GM03348 (cell line): ENCODE measurements at regions not wholly inside any gene's neighbourhood (a gene's known extent, or its start where the extent isn't known, plus 50 kb on each side); places are given as distances from the start of the nearest gene placed in this dataset.
"Not testable (repeated sequence)": the region's sequence is repeated elsewhere in the genome, so short reads cannot be mapped to it uniquely, and the experiment has no call there.

Source experiments
- DNase-seq: peaks from one replicate; pipeline ENCODE4 v3.0.0; 2012; ENCODE audit warnings: low spot score

DNA sequence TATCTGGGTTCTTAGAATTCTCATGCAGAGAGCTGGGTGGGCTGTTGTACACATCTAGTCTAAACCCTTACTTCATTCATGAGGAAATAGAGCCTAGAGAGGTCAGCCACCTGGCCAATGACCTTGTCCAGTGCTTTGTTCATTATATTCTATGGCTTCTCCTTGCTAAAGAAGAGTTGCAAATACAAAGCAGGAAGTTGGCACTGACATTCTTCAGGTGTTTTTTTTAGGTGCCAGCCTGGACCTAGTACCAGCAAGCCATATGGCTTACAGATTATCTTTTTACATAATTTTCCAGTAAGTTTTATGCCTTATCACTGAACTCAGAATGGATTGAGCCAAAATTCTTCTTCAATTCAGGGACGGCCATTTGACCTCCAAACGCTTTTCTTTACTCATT, 54.7 kb upstream of the PGM2 start:
- DNase-seq: no peak

- DNase-seq: peak; percentile 59
Measured at GRCh38 chr4:37770016-37770415, 56.5 kb upstream of the PGM2 start.

GRCh38 chr4:37769391-37769989, 57.0 kb upstream of the PGM2 start:
- DNase-seq: no peak

DNA sequence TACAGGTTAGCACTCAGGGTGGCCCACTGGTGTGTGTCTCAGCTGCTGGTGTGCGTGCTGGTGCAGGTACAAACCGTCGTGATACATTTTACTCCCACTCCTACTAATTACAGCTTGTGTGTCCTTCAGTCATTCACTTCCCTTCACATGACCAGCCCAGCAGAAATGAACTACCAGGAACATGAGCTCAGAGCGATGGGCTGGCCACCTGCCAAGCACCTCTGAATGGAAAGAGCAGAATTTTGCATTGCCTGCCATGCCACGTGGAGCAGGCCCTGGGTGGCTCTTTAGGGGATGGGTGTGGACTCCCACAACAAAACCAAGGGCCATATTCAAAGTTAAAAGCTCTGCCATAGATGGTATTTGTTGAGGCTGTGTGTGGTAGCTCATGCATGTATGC, 58.9 kb upstream of the PGM2 start:
- DNase-seq: peak; percentile 12

- DNase-seq: no peak
Measured at GRCh38 chr4:37767019-37767418, 59.5 kb upstream of the PGM2 start.

- DNase-seq: no peak
Measured at GRCh38 chr4:37765741-37766140, 60.7 kb upstream of the PGM2 start.

DNA sequence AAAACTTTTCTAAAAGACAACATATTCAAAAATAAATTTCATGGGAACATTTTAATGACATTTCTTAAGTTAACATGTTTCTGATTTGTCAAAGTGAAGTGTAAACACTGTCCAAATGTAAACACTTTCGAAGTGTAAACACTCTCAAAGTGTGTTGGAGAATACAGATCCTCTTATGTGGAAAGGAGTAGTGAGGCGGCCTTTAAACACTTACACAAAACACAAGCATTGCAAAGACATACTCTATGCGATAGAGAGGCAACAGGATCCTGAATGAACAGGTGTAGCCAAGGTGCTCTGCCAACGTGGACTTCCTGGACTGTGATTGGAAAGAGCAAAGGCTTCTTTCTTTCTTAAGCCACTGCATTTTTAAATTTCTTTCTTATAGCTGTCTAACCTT, 62.7 kb upstream of the PGM2 start:
- no peak for DNase-seq

- no peak for DNase-seq
Measured at GRCh38 chr4:37762991-37763368, 63.5 kb upstream of the PGM2 start.

DNA sequence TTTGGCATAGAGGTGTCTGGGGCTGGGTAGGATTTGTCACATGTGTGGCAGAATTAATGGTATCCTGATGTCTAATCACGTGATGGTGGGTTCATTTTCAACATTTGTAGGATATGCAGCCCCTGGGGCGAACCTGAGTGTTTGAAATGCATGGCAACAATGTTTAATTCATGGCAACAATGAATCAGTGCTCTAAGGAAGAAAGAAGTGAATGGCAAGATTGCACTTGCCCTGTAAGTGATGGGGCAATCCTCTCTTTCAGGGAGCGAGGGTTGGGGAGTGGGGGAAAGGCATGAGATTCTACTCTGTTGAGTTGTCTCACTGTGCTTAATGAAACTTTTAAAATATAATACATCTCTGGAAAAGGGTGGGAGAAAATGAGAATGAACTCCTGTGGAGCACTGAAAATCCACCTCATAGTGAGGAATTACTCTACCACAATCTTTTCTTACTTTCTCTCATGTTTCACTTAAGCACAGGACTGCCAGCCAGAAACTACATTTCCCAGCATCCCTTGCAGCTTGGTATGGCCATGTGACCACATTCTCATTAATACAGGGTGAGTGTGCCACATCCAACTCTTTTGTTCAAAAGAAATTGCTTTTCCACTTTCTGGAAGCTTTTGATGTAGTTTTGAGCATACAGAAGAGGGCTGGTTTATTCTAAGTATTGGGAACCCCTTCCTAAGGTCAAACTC, 64.0 kb upstream of the PGM2 start:
- no peak for DNase-seq

DNA sequence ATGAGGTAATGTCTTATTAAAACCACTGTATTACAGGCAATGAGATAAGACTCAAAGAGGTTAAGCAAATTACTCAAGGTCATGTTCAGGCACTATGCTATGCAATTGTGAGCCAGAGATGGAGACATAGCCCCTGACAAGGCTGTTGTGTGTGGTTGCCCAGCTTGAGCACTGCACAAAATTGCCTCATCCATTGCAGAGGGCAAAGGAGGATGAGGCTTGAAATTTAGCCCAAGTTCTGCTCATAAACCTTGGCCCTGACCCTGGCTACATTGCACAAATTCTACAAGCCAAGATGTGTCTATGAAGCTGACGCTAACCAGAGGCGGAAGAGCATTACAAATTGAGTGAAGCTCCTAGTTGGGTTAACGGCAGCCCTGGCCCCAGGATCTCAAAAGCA, 65.6 kb upstream of the PGM2 start:
- DNase-seq: no peak

GRCh38 chr4:37759833-37760232, 66.7 kb upstream of the PGM2 start:
- DNase-seq: no peak

GRCh38 chr4:37758226-37758625, 68.3 kb upstream of the PGM2 start:
- DNase-seq: peak; percentile 74

- no peak for DNase-seq
Measured at GRCh38 chr4:37757761-37758160, 68.7 kb upstream of the PGM2 start.

GRCh38 chr4:37757121-37757520, 69.4 kb upstream of the PGM2 start:
- DNase-seq: no peak

DNA sequence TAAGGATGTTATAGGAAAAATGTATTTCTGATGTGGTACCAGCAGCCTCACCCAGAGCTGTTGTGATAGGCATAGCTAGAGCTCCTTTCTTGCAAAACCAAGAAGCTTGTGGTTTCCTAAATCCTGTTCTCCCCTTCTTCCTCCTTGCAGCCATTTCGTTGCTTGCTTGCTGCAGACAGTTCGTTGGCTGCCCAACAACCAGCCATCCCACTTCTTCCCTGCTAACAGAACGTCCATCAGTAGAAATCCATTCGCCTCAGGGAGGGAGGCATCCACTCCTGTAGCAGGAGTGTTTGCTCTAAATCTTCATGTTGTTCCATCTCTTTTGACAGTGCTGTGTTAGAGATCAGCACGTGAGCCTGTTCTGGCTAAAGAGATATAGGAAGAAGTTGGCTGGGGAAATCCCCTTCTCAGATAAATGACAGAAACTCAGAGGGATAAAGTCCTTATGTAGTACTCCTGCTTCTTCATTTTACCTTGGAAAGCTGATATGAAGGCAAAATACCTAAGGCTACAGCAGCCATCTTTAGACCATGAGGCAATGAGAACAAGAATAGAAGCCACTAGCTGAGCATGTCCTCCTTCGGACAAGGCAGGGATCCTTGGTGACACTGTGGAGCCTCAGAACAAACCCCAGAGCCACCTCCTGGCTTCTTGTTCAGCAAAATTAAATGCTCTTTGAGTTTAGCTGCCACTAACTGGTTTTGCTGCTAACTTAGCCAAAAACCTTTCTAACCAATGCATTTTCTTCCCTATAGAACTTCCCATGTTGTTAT, 68.4 kb upstream of the RELL1 start:
- DNase-seq: no peak

DNA sequence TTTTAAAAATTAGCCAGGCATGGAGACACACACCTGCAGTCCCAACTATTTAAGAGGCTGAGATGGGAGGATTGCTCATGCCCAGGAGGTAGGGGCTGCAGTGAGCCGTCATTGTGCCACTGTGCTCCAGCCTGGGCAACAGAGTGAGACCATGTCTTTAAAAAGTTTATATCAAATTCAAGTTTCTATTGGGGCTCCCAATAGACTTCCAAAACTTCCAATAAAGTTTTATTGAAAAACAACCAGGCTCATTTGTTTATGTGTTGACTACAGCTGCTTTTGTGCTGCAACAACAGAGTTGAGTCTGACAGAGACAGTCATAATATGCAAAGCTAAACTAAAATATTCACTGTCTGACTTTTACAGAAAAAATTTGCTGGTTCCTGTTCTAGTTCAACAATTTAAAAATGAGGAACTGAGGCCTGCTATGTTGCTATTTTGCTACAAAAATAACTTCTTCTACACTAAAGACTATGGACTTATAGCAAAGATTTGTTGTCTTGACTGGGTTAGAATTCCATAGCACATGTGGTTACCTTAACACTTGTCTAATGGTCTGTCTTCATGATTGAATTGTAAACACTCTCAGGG, 63.3 kb upstream of the RELL1 start:
- DNase-seq: no peak

GRCh38 chr4:37748485-37748884, 62.3 kb upstream of the RELL1 start:
- DNase-seq: no peak

DNA sequence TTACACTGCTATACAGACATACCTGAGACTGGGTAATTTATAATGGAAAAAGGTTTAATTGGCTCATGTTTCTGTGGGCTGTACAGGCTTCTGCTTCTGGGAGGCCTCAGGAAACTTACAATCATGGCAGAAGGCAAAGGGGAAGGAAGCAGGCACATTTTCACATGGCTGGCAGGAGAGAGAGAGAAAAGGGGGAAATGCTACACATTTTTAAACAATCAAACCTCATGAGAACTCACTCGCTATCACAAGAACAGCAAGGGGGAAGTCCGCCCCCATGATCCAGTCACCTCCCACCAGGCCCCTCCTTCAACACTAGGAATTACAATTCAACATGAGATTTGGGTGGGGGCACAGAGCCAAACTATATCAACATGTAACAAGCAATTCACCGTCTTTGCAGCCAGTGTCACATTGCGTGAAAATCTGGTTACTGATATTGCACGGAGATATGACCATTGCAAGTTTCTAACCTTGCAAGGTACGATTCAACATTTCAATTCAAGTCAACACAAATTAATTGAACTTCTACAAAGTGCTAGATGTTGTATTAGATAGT, 61.7 kb upstream of the RELL1 start:
- DNase-seq: no peak

DNA sequence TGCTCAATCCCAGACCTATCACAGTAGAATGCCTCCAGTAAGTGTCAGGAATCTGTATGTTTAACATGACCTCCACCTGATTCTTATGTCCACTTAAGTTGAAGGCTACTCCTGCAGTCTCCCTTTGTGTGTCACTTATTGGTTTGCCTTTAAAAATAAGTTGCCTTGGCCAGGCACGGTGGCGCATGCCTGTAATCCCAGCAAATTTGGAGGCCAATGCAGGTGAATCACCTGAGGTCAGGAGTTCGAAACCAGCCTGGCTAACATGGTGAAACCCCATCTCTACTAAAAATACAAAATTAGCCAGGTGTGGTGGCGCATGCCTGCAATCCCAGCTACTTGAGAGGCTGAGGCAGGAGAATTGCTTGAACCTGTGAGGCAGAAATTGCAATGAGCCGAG, 60.7 kb upstream of the RELL1 start:
- DNase-seq: not testable (repeated sequence)

DNA sequence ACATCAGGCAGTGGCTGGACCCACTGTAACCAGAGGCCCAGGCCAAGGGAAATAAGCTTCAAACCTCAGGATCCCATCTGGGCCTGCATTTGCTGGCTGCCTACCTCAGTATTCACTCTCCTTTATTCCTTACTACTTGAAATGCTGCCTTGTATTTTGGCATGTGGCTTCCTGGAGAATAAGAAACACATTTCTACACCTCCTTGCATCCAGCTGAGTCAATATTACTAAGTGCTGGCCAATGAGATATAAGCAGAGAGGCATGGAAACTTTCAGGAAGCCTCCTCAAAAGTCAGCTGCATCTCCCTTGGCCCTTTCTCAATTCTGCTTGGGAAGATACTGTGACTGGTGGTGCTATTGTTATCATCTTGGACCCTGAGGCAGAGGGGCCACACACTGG, 59.8 kb upstream of the RELL1 start:
- DNase-seq: peak; percentile 35

- no peak for DNase-seq
Measured at GRCh38 chr4:37742149-37742548, 56.0 kb upstream of the RELL1 start.

GRCh38 chr4:37741564-37741963, 55.4 kb upstream of the RELL1 start:
- no peak for DNase-seq

- DNase-seq: no peak
Measured at GRCh38 chr4:37740546-37740945, 54.4 kb upstream of the RELL1 start.
